GM19372 (cell line): ENCODE measurements at regions not wholly inside any gene's neighbourhood (a gene's known extent, or its start where the extent isn't known, plus 50 kb on each side); places are given as distances from the start of the nearest gene placed in this dataset.
"Not testable (repeated sequence)": the region's sequence is repeated elsewhere in the genome, so short reads cannot be mapped to it uniquely, and the experiment has no call there.

ENCODE experiments used
- ATAC-seq: cut with Tn5 transposase; IDR thresholded peaks from one replicate; pipeline ENCODE4 v1.9.1; 2021; ENCODE audit warnings: mild to moderate bottlenecking, low read depth, moderate library complexity; ENCODE audit not compliant: unreplicated experiment

GRCh38 chr6:11307226-11307625, 74.8 kb upstream of the NEDD9 start:
- ATAC-seq: no peak

- no peak for ATAC-seq
These were observed 72.5 kb upstream of the NEDD9 start for GRCh38 chr6:11304946-11305345.

- ATAC-seq: not testable (repeated sequence)
These were observed 67.5 kb upstream of the NEDD9 start for GRCh38 chr6:11299876-11300428.

GRCh38 chr6:11299421-11299784, 66.9 kb upstream of the NEDD9 start:
- ATAC-seq: not testable (repeated sequence)

- no peak for ATAC-seq
These were observed 66.4 kb upstream of the NEDD9 start for GRCh38 chr6:11298651-11299420.

GRCh38 chr6:11297376-11297729, 64.9 kb upstream of the NEDD9 start:
- ATAC-seq: no peak

GRCh38 chr6:11296449-11297375, 64.2 kb upstream of the NEDD9 start:
- no peak for ATAC-seq

- no peak for ATAC-seq
These were observed 63.5 kb upstream of the NEDD9 start for GRCh38 chr6:11295969-11296368.

- no peak for ATAC-seq
These were observed 61.8 kb upstream of the NEDD9 start for GRCh38 chr6:11294228-11294627.

- no peak for ATAC-seq
These were observed 60.2 kb upstream of the NEDD9 start for GRCh38 chr6:11292594-11293236.

- no peak for ATAC-seq
These were observed 59.6 kb upstream of the NEDD9 start for GRCh38 chr6:11292091-11292490.

- ATAC-seq: peak; percentile 55
These were observed 59.1 kb upstream of the NEDD9 start for GRCh38 chr6:11291582-11291981.

GRCh38 chr6:11290027-11290426, 57.6 kb upstream of the NEDD9 start:
- ATAC-seq: no peak

GRCh38 chr6:11288065-11288464, 55.6 kb upstream of the NEDD9 start:
- ATAC-seq: no peak

GRCh38 chr6:11284996-11285395, 52.5 kb upstream of the NEDD9 start:
- ATAC-seq: no peak

GRCh38 chr6:11283629-11284028, 51.2 kb upstream of the NEDD9 start:
- ATAC-seq: no peak

GRCh38 chr6:11282875-11283274, 50.4 kb upstream of the NEDD9 start:
- ATAC-seq: no peak
